ENCODE measurements at regions not wholly inside any gene's neighbourhood (a gene's known extent, or its start where the extent isn't known, plus 50 kb on each side); places are given as distances from the start of the nearest gene placed in this dataset.

DNA sequence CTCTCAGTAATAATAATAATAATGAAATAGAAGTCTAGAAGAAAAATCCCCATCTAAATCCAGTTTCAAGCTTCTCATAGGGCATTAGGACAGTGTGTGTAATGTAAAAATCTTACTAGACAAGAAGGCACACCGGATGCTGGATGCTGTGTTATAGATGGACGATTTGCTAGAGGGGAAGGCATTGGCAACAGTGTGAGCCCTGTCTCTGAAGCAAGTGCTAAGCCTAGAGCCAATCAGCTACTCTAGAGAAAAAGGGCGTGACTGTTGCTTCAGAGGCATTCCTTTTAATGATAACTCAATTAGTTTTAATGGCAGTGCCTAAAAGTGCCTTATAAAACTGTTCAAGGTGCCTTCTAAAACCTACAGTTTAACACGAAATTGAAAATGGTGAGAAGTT lies 344.9 kb downstream of the TDRD15 start:
- no peak for TF ChIP-seq POLR2AphosphoS5 (IDR thresholded peaks at IDR 0.05; ENCODE audit: low read depth, low read length)
- TF ChIP-seq, protein P1, sequence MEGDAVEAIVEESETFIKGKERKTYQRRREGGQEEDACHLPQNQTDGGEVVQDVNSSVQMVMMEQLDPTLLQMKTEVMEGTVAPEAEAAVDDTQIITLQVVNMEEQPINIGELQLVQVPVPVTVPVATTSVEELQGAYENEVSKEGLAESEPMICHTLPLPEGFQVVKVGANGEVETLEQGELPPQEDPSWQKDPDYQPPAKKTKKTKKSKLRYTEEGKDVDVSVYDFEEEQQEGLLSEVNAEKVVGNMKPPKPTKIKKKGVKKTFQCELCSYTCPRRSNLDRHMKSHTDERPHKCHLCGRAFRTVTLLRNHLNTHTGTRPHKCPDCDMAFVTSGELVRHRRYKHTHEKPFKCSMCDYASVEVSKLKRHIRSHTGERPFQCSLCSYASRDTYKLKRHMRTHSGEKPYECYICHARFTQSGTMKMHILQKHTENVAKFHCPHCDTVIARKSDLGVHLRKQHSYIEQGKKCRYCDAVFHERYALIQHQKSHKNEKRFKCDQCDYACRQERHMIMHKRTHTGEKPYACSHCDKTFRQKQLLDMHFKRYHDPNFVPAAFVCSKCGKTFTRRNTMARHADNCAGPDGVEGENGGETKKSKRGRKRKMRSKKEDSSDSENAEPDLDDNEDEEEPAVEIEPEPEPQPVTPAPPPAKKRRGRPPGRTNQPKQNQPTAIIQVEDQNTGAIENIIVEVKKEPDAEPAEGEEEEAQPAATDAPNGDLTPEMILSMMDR (IDR thresholded peaks at IDR 0.05): no peak
- TF ChIP-seq, protein P2, sequence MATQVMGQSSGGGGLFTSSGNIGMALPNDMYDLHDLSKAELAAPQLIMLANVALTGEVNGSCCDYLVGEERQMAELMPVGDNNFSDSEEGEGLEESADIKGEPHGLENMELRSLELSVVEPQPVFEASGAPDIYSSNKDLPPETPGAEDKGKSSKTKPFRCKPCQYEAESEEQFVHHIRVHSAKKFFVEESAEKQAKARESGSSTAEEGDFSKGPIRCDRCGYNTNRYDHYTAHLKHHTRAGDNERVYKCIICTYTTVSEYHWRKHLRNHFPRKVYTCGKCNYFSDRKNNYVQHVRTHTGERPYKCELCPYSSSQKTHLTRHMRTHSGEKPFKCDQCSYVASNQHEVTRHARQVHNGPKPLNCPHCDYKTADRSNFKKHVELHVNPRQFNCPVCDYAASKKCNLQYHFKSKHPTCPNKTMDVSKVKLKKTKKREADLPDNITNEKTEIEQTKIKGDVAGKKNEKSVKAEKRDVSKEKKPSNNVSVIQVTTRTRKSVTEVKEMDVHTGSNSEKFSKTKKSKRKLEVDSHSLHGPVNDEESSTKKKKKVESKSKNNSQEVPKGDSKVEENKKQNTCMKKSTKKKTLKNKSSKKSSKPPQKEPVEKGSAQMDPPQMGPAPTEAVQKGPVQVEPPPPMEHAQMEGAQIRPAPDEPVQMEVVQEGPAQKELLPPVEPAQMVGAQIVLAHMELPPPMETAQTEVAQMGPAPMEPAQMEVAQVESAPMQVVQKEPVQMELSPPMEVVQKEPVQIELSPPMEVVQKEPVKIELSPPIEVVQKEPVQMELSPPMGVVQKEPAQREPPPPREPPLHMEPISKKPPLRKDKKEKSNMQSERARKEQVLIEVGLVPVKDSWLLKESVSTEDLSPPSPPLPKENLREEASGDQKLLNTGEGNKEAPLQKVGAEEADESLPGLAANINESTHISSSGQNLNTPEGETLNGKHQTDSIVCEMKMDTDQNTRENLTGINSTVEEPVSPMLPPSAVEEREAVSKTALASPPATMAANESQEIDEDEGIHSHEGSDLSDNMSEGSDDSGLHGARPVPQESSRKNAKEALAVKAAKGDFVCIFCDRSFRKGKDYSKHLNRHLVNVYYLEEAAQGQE (IDR thresholded peaks at IDR 0.05; ENCODE audit: insufficient read depth in 1 of 2, low read depth in 2 of 2, low read length in 1 of 2): no peak

All from Panc1 (cell line).